HG03175 (cell line): ENCODE measurements at regions not wholly inside any gene's neighbourhood (a gene's known extent, or its start where the extent isn't known, plus 50 kb on each side); places are given as distances from the start of the nearest gene placed in this dataset.

Experiments
- ATAC-seq: cut with Tn5 transposase; IDR thresholded peaks from one replicate; pipeline ENCODE4 v1.9.1; 2021; ENCODE audit warnings: mild to moderate bottlenecking, moderate library complexity; ENCODE audit not compliant: unreplicated experiment

GRCh38 chr3:159798951-159799350 is 189.7 kb upstream of the IL12A start:
- ATAC-seq = no peak

- ATAC-seq = no peak
These were observed 188.0 kb upstream of the IL12A start for GRCh38 chr3:159800434-159801155.

DNA sequence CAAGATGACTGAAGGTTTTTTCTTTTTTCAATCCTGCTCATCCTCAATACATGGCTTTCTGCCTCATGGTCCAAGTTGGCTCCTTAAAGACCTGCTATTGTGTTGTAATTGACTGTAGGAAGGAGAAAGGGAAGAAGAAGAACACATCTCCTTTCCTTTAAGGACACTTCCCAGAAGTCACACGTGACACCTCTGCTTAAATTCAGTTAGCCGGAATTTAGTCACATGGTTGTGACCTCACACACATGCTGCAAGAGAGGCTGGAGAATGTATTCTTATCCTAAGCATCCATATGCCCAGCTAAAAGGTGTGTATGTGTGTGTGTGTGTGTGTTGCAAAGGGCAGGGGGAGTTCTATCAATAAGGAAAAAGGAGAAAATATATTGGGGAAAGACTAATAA is 185.8 kb upstream of the IL12A start:
- no peak for ATAC-seq

DNA sequence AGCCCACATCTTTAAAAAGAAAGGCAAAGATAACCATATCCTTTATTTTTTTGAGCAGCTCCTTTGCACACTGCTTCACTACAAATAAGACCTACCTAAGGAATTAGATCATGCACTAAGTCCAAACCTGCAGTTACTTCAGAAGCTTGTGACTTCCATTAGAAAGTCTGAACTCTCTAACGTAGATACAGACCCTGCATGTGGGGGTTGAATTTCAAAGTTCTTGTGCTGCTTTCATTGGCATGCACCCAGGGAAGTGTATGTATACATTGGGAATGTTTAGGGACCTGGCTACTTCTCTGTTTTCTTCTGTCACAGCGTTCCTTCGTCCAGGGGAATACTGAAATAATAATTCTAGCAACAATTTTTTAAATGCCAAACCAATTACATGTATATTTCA is 185.2 kb upstream of the IL12A start:
- no peak for ATAC-seq

GRCh38 chr3:159804726-159805410 is 183.8 kb upstream of the IL12A start:
- ATAC-seq = peak; percentile 96

DNA sequence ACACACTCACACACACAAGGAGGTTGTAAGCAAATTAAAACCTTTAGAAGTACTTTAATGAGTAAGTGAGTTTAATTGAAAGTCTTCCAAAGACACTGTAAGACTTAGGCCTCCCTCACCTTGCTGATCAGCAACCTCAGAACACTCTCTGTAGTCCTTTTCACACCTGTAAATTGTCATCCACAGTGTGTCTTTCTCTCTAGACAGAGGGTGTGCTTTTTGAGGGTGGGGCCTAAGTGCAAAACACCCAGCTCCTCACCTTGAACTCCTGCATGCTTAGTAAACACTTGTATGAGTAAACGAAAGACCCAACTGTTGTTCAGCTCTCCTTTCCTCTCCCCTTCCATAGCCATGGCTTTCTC is 183.2 kb upstream of the IL12A start:
- ATAC-seq = peak; percentile 6

- ATAC-seq = no peak
These were observed 182.2 kb upstream of the IL12A start for GRCh38 chr3:159806412-159806811.

GRCh38 chr3:159807137-159808040 is 181.2 kb upstream of the IL12A start:
- ATAC-seq = no peak

DNA sequence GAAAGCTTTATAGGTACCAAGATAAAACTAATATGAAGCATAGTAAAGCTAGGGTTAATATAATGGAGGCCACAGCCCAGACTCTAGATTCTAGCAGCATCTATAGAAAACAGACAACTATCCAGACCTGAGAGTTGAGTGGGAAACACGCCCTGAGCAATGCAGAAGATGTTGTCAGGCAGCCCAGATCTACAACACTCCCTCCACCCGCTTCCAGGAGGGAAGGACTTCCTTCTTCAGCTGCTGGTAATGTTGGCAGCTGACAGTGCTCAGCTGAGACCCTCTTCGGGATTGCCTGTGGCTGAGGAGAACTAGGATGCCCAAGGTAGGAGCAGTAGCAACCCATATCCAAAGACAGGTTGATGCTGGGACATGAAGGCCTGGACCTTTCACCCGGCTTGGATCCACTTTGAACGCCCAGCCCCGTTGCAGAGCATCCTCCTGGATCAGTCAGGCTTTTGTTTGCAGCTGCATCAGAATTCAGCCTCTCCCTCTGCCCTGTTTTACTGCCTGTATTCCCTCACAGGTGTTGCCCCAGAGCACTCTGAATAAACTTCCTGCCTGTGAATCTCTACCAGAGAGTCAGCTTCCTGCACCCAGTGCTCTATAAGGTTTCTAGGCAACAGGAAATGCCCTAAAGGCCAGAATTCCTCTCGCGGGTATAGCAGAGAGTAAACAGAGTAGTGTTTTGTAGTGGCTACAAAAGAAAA is 174.7 kb upstream of the IL12A start:
- no peak for ATAC-seq

DNA sequence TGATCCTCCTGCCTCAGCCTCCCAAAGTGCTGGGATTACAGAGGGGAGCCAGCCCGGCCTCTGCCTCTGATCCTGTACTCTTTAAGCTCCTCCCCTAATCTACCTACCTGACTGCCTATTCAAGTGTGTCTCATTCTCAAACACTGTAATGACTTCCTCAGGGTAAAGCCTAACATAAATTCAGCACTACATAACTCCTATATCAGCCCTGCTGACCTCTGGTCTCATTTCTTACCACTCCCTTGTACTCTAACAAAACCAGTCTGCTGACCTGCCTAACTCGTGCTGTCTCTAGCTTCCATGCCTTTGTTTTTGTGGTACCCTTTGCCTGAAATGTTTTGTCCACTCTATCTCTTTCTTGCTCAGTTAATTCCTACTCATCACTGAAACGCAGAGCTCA is 172.1 kb upstream of the IL12A start:
- no peak for ATAC-seq

GRCh38 chr3:159817126-159817525 is 171.5 kb upstream of the IL12A start:
- no peak for ATAC-seq

GRCh38 chr3:159817571-159817970 is 171.1 kb upstream of the IL12A start:
- no peak for ATAC-seq

DNA sequence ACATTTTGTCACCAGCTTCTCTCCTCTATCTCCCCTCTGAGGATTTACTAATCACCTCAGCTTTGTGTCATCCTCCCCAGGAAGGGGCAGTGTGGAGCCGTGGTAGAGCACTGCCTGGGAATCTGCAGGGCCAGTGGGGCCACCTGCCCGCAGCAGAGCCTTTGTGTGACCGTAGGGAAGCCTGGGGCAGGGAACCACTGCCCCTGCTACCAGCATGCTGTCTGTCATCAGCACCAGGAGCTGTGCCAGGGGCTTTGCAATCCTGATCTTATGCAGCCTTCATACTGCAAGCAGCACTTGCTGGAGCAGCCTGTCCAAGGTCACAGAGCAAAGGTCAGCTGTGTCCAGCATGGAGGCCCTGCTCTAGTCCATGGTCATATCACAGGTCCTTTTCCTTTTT is 170.2 kb upstream of the IL12A start:
- no peak for ATAC-seq

GRCh38 chr3:159818997-159819500 is 169.6 kb upstream of the IL12A start:
- no peak for ATAC-seq

- no peak for ATAC-seq
These were observed 169.0 kb upstream of the IL12A start for GRCh38 chr3:159819676-159820075.

GRCh38 chr3:159821110-159821509 is 167.5 kb upstream of the IL12A start:
- no peak for ATAC-seq

DNA sequence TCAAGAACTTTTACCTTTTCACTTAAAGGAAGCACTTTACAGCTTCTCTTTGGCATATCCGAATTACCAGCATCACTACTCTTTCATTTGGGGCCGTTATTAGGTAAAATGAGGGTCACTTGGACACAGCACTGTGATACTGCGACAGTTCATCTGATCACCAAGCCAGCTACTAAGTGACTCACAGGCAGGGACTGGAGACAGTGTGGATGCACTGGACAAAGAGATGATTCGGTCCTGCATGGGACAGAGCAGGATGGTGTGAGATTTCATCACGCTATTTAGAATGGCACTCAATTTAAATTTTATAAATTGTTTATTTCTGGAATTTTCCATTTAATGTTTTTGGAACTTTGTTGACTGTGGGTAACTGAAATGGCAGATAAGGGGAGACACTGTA is 166.9 kb upstream of the IL12A start:
- no peak for ATAC-seq

DNA sequence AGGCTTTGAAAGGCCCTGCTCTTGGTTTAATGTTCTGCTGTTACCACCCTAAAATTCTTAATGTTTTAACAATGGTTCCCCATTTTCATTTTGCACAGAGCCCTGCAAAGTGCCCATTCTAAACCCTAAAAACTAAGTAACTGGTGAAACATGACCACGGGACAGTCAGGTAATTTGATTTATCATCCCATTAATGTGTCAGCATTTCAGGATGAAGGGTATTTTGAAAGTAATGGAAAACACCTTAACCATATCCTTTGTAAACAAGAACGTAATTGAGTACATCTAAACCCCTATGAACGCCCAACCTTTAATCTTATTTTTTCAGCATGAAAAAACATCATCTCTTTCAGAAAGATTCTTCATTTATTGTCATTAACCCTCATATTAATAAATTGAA is 164.9 kb upstream of the IL12A start:
- no peak for ATAC-seq

GRCh38 chr3:159824333-159824732 is 164.3 kb upstream of the IL12A start:
- ATAC-seq = no peak

DNA sequence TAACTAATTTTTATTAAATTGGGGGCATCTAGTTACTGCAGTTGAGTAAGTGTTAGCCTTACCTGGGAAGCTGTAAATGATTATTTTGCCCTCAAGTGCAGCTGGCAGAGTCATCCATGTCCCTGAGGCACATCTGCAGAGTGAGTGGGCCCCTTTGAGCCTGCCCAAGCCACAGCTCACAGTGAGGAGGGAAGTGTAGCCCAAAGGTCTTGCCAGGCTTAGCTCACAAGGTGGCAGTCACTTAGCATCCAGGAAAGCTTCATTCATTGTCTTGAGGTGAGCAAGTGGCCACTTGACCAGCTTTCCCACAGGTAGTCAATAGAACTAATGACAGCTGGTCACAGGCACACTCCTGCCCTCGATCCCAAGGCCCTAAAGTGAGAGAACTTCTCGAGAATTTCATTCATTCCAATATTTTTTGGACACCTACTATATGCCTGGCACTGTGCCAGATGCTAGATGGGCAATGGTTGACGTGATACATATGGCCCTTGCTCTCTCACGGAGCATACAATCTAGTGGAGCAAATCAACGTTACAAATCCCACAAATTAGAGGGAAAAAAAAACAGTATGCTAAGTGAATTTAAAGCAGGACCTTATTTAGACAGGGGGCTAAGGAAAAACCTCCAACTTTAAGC is 163.3 kb upstream of the IL12A start:
- no peak for ATAC-seq
